Ishikawa (cell line): ENCODE measurements at regions not wholly inside any gene's neighbourhood (a gene's known extent, or its start where the extent isn't known, plus 50 kb on each side); places are given as distances from the start of the nearest gene placed in this dataset.

Source experiments
- CEBPB ChIP-seq: IDR thresholded peaks from 2 replicates; pipeline ENCODE4 v1.6.1; 2012
- CREB1 ChIP-seq: IDR thresholded peaks from 2 replicates; pipeline ENCODE4 v1.6.1; 2012; ENCODE audit warnings: low read depth
- EGR1 ChIP-seq: IDR thresholded peaks from 2 replicates; pipeline ENCODE4 v1.6.1; 2012
- EP300 ChIP-seq: IDR thresholded peaks from 2 replicates; pipeline ENCODE4 v1.6.1; 2012; ENCODE audit warnings: borderline replicate concordance
- FOXM1 ChIP-seq: IDR thresholded peaks from 2 replicates; pipeline ENCODE4 v1.6.1; 2012; ENCODE audit warnings: low read depth, borderline replicate concordance
- MAX ChIP-seq: IDR thresholded peaks from 2 replicates; pipeline ENCODE4 v1.6.1; 2012
- NFIC ChIP-seq: IDR thresholded peaks from 2 replicates; pipeline ENCODE4 v1.6.1; 2012
- RAD21 ChIP-seq: IDR thresholded peaks from 2 replicates; pipeline ENCODE4 v1.6.1; 2012; ENCODE audit warnings: low read depth
- REST ChIP-seq: IDR thresholded peaks from 2 replicates; pipeline ENCODE4 v1.6.1; 2012; ENCODE audit warnings: low read depth, mild to moderate bottlenecking
- TAF1 ChIP-seq: IDR thresholded peaks from 2 replicates; pipeline ENCODE4 v1.6.1; 2012; ENCODE audit warnings: low read depth, mild to moderate bottlenecking
- TCF12 ChIP-seq: IDR thresholded peaks from 2 replicates; pipeline ENCODE4 v1.6.1; 2012; ENCODE audit warnings: low read depth
- TEAD4 ChIP-seq: IDR thresholded peaks from 2 replicates; pipeline ENCODE4 v1.6.1; 2012
- USF1 ChIP-seq: IDR thresholded peaks from 2 replicates; pipeline ENCODE4 v1.6.1; 2012
- YY1 ChIP-seq: IDR thresholded peaks from 2 replicates; pipeline ENCODE4 v1.6.1; 2012; ENCODE audit warnings: low read depth
- ZBTB7A ChIP-seq: IDR thresholded peaks from 2 replicates; pipeline ENCODE4 v1.6.1; 2012; ENCODE audit warnings: low read depth

- TF ChIP-seq NFIC (0 out of 2 replicates have a peak, but pooled peaks have one; percentile 19), YY1 (no peak)
These were observed 631.1 kb upstream of the MBL2 start for GRCh38 chr10:53403688-53404087.

GRCh38 chr10:53402594-53402993 is 630.0 kb upstream of the MBL2 start:
- TF ChIP-seq CREB1 = no peak
- TF ChIP-seq EP300 = no peak
- TF ChIP-seq TAF1 = no peak
- TF ChIP-seq MAX = no peak
- no peak for TF ChIP-seq YY1
- TF ChIP-seq FOXM1 = no peak

GRCh38 chr10:53401536-53401935 is 629.0 kb upstream of the MBL2 start:
- TF ChIP-seq EP300 (no peak), TEAD4 (no peak)

- TF ChIP-seq TAF1 (no peak), TCF12 (no peak), RAD21 (no peak), CEBPB (no peak), REST (no peak), YY1 (no peak), CREB1 (no peak), MAX (no peak), FOXM1 (no peak), TEAD4 (no peak), EP300 (no peak), NFIC (no peak), ZBTB7A (no peak), EGR1 (no peak), USF1 (no peak)
These were observed 624.3 kb upstream of the MBL2 start for GRCh38 chr10:53396876-53397275.

GRCh38 chr10:53395449-53395848 is 622.9 kb upstream of the MBL2 start:
- TF ChIP-seq USF1 = peak; percentile 52
- TF ChIP-seq EP300 = peak; percentile 26; the same call in 1 of the 2 replicates
- 0 out of 2 replicates have a peak, but pooled peaks have one; percentile 19 for TF ChIP-seq NFIC
- no peak for TF ChIP-seq FOXM1
- 0 out of 2 replicates have a peak, but pooled peaks have one; percentile 34 for TF ChIP-seq CEBPB
- peak; percentile 39; the same call in 1 of the 2 replicates for TF ChIP-seq TCF12

GRCh38 chr10:53387562-53387961 is 615.0 kb upstream of the MBL2 start:
- no peak for TF ChIP-seq REST
- no peak for TF ChIP-seq TAF1
- no peak for TF ChIP-seq NFIC
- no peak for TF ChIP-seq CEBPB
- no peak for TF ChIP-seq CREB1
- TF ChIP-seq ZBTB7A = no peak

- no peak for TF ChIP-seq EGR1
- TF ChIP-seq EP300 = no peak
- TF ChIP-seq ZBTB7A = no peak
- TF ChIP-seq CREB1 = no peak
- TF ChIP-seq REST = no peak
- no peak for TF ChIP-seq TEAD4
- TF ChIP-seq YY1 = no peak
- TF ChIP-seq TCF12 = no peak
- no peak for TF ChIP-seq USF1
These were observed 610.0 kb upstream of the MBL2 start for GRCh38 chr10:53382543-53382942.
